ENCODE measurements at regions not wholly inside any gene's neighbourhood (a gene's known extent, or its start where the extent isn't known, plus 50 kb on each side); places are given as distances from the start of the nearest gene placed in this dataset.

DNA sequence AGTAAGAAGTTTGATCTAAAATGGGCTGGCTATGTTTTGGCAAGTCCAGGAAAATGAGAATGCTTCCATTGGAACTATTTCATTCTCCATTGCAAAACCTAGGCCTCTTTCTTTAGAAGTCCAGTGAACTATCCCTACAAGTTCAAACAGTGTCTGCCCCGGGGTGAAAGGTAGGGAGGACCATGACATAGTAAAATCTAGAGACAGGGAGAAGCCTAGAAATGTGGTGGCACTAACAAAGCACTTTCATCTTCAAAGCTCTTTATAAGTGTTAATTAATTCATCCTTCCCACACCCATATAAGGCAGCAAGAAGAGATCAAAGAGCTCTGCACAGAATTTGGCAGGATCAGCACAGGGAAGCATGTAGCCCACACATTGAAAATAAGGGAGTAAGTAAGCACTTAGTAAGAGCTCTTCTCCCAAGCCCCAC, 214.5 kb downstream of the IRS1 start:
- TF ChIP-seq ZNF672 (CRISPR knock-in tag; IDR thresholded peaks at IDR 0.05) (no peak), ZNF891 (CRISPR knock-in tag; IDR thresholded peaks at IDR 0.05) (no peak), ZSCAN31 (CRISPR knock-in tag; IDR thresholded peaks at IDR 0.05; ENCODE audit: low read depth) (no peak), NFYC (CRISPR knock-in tag; IDR thresholded peaks at IDR 0.05) (no peak), IRX3 (CRISPR knock-in tag; IDR thresholded peaks at IDR 0.05; ENCODE audit: borderline replicate concordance, low read depth) (no peak), EEA1 (CRISPR knock-in tag; IDR thresholded peaks at IDR 0.05; ENCODE audit: borderline replicate concordance) (no peak), MIER2 (CRISPR knock-in tag; IDR thresholded peaks at IDR 0.05) (no peak), E2F2 (CRISPR knock-in tag; IDR thresholded peaks at IDR 0.05; ENCODE audit: borderline replicate concordance) (no peak), ZNF12 (CRISPR knock-in tag; IDR thresholded peaks at IDR 0.05) (no peak), NFATC3 (CRISPR knock-in tag; IDR thresholded peaks at IDR 0.05) (no peak), HOXA5 (CRISPR knock-in tag; IDR thresholded peaks at IDR 0.05) (no peak)
- TF ChIP-seq, protein P1, sequence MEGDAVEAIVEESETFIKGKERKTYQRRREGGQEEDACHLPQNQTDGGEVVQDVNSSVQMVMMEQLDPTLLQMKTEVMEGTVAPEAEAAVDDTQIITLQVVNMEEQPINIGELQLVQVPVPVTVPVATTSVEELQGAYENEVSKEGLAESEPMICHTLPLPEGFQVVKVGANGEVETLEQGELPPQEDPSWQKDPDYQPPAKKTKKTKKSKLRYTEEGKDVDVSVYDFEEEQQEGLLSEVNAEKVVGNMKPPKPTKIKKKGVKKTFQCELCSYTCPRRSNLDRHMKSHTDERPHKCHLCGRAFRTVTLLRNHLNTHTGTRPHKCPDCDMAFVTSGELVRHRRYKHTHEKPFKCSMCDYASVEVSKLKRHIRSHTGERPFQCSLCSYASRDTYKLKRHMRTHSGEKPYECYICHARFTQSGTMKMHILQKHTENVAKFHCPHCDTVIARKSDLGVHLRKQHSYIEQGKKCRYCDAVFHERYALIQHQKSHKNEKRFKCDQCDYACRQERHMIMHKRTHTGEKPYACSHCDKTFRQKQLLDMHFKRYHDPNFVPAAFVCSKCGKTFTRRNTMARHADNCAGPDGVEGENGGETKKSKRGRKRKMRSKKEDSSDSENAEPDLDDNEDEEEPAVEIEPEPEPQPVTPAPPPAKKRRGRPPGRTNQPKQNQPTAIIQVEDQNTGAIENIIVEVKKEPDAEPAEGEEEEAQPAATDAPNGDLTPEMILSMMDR (CRISPR knock-in tag; IDR thresholded peaks at IDR 0.05): no peak
